ENCODE measurements at regions not wholly inside any gene's neighbourhood (a gene's known extent, or its start where the extent isn't known, plus 50 kb on each side); places are given as distances from the start of the nearest gene placed in this dataset.

DNA sequence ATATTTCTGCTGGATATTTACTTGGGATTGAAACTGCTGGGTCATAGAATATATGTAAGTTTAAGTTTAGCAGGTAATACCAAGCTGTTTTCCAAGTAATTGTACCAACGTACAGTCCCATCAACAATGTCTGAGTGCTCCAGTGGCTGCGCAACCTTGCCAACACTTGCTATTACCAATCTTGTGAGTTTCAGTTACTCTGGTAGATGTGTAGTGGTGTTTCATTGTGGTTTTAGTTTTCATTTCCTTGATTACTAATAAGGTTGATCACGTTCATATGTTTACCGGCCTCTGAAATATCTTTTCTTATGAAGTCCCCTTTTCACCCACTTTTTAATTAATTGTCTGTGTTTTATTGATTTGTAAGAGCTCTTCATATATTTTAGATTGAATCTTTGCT lies 370.6 kb upstream of the CADM1 start:
- Histone ChIP-seq H3K27ac (ENCODE audit: extremely low read length, insufficient read depth, low read length) (no peak overlapping the region), H3K27me3 (ENCODE audit: control insufficient read depth in 1 of 2, insufficient read depth in 2 of 2, low read length in 2 of 2) (no peaks in the 10 kb centered on the region), H3K4me3 (replicated peaks in 1 of 3; ENCODE audit: insufficient read depth in 1 of 3, low read depth in 2 of 3, low read length in 3 of 3) (no peak overlapping the region), H4K20me1 (ENCODE audit: insufficient read depth, low read length) (no peaks in the 10 kb centered on the region), H3K36me3 (replicated peaks in 1 of 2; ENCODE audit: control insufficient read depth in 1 of 2, insufficient read depth in 2 of 2, low read length in 2 of 2) (no peaks in the 10 kb centered on the region), H3K4me2 (ENCODE audit: low read depth, low read length) (no peak overlapping the region), H3K79me2 (ENCODE audit: insufficient read depth, low read length) (no peaks in the 10 kb centered on the region), H3K9me3 (ENCODE audit: low read length) (no peaks in the 10 kb centered on the region), H3K4me1 (ENCODE audit: insufficient read depth, low read length) (no peaks in the 10 kb centered on the region), H3K9ac (ENCODE audit: insufficient read depth, low read depth, low read length) (no peak overlapping the region), H2AFZ (ENCODE audit: low read length) (no peak overlapping the region)
- WGBS (ENCODE audit: low lambda C conversion rate), result 54% methylated on average over 4 of the region's 4 CpGs
- no peak for ATAC-seq
- intact Hi-C loops (cut with micrococcal nuclease; ENCODE audit: unreplicated experiment) (no loop called here), in situ Hi-C loops (cut with HindIII; ENCODE audit: extremely low pct_ligation_motif_present, low pct_unique_long_range_greater_than_20kb) (no loop called here)
- POLR2A ChIA-PET, result no interaction called here
- no peak for TF ChIP-seq KLF9 (CRISPR knock-in tag; IDR thresholded peaks at IDR 0.05; ENCODE audit: low read depth)
- BruUV-seq (replicated peaks), result no TSS peak
- CTCF ChIA-PET (ENCODE audit: low intra/inter-chr PET ratio, low total read pairs), result no interaction called here
- DNase-seq (ENCODE audit: low spot score), result no peak
- no peak for FAIRE-seq

DNA sequence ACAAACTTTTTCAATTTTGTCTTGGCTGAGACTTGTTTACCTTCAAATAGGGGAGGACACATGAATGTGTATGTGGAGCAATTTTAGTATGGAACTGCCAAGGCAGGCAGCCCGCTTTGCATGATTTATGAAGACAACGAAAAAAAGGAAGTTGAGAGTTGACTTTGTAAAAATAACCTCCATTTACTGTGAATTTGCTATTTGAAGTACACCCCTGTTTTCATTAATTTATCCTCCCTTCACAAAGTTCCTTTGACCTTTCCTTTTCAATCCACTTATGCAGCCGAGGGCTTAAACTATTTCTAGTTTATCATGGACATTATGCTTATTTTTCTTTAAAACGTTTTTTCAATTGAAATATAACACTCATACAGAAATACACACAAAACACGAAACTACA lies 369.6 kb upstream of the CADM1 start:
- no peak overlapping the region for H2AFZ ChIP-seq (ENCODE audit: low read length)
- H3K4me3 ChIP-seq (replicated peaks in 1 of 3; ENCODE audit: insufficient read depth in 1 of 3, low read depth in 2 of 3, low read length in 3 of 3), result no peak overlapping the region
- intact Hi-C loops (cut with micrococcal nuclease; ENCODE audit: unreplicated experiment), result no loop called here
- no peaks in the 10 kb centered on the region for H4K20me1 ChIP-seq (ENCODE audit: insufficient read depth, low read length)
- WGBS (ENCODE audit: low lambda C conversion rate), result 1% methylated on average over 5 of the region's 5 CpGs
- TF ChIP-seq GABPA (IDR thresholded peaks at IDR 0.05; ENCODE audit: low read depth, low read length) (no peak), GABPA (CRISPR knock-in tag; IDR thresholded peaks at IDR 0.05; ENCODE audit: low read depth) (no peak), ZNF274 (CRISPR knock-in tag; IDR thresholded peaks at IDR 0.05) (no peak), ZBTB7B (CRISPR knock-in tag; IDR thresholded peaks at IDR 0.05) (no peak), TRIM24 (CRISPR knock-in tag; IDR thresholded peaks at IDR 0.05) (no peak), FOSL2 (CRISPR knock-in tag; IDR thresholded peaks at IDR 0.05) (no peak), FOXJ3 (CRISPR knock-in tag; IDR thresholded peaks at IDR 0.05; ENCODE audit: borderline replicate concordance) (no peak), ZNF672 (CRISPR knock-in tag; IDR thresholded peaks at IDR 0.05) (no peak), MEIS1 (CRISPR knock-in tag; IDR thresholded peaks at IDR 0.05; ENCODE audit: borderline replicate concordance) (no peak), ZNF552 (CRISPR knock-in tag; IDR thresholded peaks at IDR 0.05; ENCODE audit: borderline replicate concordance) (no peak), BRD4 (CRISPR knock-in tag; IDR thresholded peaks at IDR 0.05) (no peak), HDAC2 (CRISPR knock-in tag; IDR thresholded peaks at IDR 0.05) (no peak), ZNF839 (CRISPR knock-in tag; IDR thresholded peaks at IDR 0.05; ENCODE audit: borderline replicate concordance) (no peak), SRSF4 (IDR thresholded peaks at IDR 0.05; ENCODE audit: low read depth, low read length, poor library complexity, severe bottlenecking) (no peak)
- TF ChIP-seq, protein P1, sequence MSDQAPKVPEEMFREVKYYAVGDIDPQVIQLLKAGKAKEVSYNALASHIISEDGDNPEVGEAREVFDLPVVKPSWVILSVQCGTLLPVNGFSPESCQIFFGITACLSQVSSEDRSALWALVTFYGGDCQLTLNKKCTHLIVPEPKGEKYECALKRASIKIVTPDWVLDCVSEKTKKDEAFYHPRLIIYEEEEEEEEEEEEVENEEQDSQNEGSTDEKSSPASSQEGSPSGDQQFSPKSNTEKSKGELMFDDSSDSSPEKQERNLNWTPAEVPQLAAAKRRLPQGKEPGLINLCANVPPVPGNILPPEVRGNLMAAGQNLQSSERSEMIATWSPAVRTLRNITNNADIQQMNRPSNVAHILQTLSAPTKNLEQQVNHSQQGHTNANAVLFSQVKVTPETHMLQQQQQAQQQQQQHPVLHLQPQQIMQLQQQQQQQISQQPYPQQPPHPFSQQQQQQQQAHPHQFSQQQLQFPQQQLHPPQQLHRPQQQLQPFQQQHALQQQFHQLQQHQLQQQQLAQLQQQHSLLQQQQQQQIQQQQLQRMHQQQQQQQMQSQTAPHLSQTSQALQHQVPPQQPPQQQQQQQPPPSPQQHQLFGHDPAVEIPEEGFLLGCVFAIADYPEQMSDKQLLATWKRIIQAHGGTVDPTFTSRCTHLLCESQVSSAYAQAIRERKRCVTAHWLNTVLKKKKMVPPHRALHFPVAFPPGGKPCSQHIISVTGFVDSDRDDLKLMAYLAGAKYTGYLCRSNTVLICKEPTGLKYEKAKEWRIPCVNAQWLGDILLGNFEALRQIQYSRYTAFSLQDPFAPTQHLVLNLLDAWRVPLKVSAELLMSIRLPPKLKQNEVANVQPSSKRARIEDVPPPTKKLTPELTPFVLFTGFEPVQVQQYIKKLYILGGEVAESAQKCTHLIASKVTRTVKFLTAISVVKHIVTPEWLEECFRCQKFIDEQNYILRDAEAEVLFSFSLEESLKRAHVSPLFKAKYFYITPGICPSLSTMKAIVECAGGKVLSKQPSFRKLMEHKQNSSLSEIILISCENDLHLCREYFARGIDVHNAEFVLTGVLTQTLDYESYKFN (CRISPR knock-in tag; conservative IDR thresholded peaks at IDR 0.05), result no peak
- no peak overlapping the region for H3K9ac ChIP-seq (ENCODE audit: insufficient read depth, low read depth, low read length)
- ChIA-PET POLR2A (no interaction called here), CTCF (ENCODE audit: low intra/inter-chr PET ratio, low total read pairs) (no interaction called here)
- no peak overlapping the region for H3K4me2 ChIP-seq (ENCODE audit: low read depth, low read length)
- H3K4me1 ChIP-seq (ENCODE audit: insufficient read depth, low read length), result no peaks in the 10 kb centered on the region
- BruUV-seq (replicated peaks), result no TSS peak
- ATAC-seq (no peak), FAIRE-seq (no peak), DNase-seq (ENCODE audit: low spot score) (no peak)
- H3K9me3 ChIP-seq (ENCODE audit: low read length), result no peaks in the 10 kb centered on the region
- no peaks in the 10 kb centered on the region for H3K79me2 ChIP-seq (ENCODE audit: insufficient read depth, low read length)
- H3K36me3 ChIP-seq (replicated peaks in 1 of 2; ENCODE audit: control insufficient read depth in 1 of 2, insufficient read depth in 2 of 2, low read length in 2 of 2), result no peaks in the 10 kb centered on the region
- in situ Hi-C loops (cut with HindIII; ENCODE audit: extremely low pct_ligation_motif_present, low pct_unique_long_range_greater_than_20kb), result no loop called here
- H3K27ac ChIP-seq (ENCODE audit: extremely low read length, insufficient read depth, low read length), result no peak overlapping the region
- H3K27me3 ChIP-seq (ENCODE audit: control insufficient read depth in 1 of 2, insufficient read depth in 2 of 2, low read length in 2 of 2), result no peaks in the 10 kb centered on the region

All from HepG2 (cell line).